HG03469 (cell line): ENCODE measurements at regions not wholly inside any gene's neighbourhood (a gene's known extent, or its start where the extent isn't known, plus 50 kb on each side); places are given as distances from the start of the nearest gene placed in this dataset.
"Not testable (repeated sequence)": the region's sequence is repeated elsewhere in the genome, so short reads cannot be mapped to it uniquely, and the experiment has no call there.

Experiments used
- ATAC-seq: cut with Tn5 transposase; IDR thresholded peaks from one replicate; pipeline ENCODE4 v1.9.1; 2021; ENCODE audit warnings: mild to moderate bottlenecking, moderate library complexity, moderate number of reproducible peaks; ENCODE audit not compliant: unreplicated experiment

- ATAC-seq: no peak
Observed at GRCh38 chr4:95779447-95779846, 60.4 kb upstream of the PDHA2 start.

- no peak for ATAC-seq
Observed at GRCh38 chr4:95778666-95779065, 61.2 kb upstream of the PDHA2 start.

- ATAC-seq: not testable (repeated sequence)
Observed at GRCh38 chr4:95770605-95771004, 69.3 kb upstream of the PDHA2 start.

GRCh38 chr4:95764961-95765360 is 74.9 kb upstream of the PDHA2 start:
- no peak for ATAC-seq

GRCh38 chr4:95761871-95762270 is 78.0 kb upstream of the PDHA2 start:
- ATAC-seq: no peak

- no peak for ATAC-seq
Observed at GRCh38 chr4:95761426-95761825, 78.5 kb upstream of the PDHA2 start.

DNA sequence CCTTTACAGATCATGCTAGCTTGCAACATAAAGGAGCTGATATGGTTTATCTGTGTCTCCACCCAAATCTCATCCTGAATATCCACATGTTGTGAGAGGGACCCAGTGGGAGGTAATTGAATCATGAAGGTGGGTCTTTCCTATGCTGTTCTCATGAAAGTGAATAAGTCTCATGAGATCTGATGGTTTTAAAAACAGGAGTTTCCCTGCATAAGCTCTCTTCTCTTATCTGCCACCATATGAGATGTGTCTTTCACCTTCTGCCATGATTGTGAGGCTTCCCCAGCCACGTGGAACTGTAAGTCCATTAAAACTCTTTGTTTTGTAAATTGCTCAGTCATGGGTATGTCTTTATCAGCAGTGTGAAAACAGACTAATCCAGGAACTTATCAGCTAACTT is 79.2 kb upstream of the PDHA2 start:
- ATAC-seq: not testable (repeated sequence)

DNA sequence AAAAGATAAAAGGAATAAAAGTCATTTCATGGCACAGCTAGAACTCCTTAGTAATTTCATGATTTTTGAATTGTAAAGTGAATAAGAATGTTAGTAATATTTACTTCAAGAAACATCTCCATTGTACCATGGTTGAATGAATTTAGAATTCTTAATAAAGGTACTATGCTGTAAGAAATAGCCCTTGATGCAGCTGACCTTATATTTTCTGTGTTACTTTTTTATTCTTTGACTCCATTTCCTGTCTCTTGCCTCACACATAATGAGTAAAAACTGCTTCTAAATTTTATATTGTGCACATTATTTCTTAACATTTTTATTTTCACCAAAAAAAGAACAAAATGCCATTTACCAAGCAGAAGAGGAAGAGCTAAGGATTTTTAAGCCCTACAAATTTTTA is 81.9 kb upstream of the PDHA2 start:
- no peak for ATAC-seq

- no peak for ATAC-seq
Observed at GRCh38 chr4:95754667-95755066, 85.2 kb upstream of the PDHA2 start.

- no peak for ATAC-seq
Observed at GRCh38 chr4:95749204-95749603, 90.7 kb upstream of the PDHA2 start.

- ATAC-seq: no peak
Observed at GRCh38 chr4:95742872-95743271, 97.0 kb upstream of the PDHA2 start.

GRCh38 chr4:95742179-95742578 is 97.7 kb upstream of the PDHA2 start:
- no peak for ATAC-seq

DNA sequence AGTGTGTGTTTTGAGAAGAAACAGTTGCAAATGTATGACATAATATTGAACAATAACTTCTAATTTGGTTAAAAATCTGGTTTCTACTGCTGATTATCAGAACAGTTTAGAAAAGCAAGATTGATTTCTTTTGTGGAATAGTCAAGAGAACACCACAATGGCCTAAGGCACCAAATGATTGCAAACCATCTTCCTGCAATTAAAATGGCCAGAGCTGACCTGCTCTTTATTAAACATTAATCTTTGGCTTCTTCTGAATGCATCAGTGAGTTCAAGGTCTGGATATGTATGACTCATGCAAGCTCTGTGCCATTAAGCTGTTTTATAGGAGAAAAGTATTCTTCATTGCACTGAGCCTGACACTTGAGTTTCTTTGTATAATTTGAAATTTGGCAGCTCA is 107.8 kb upstream of the PDHA2 start:
- no peak for ATAC-seq

- ATAC-seq: no peak
Observed at GRCh38 chr4:95729596-95729995, 110.3 kb upstream of the PDHA2 start.

DNA sequence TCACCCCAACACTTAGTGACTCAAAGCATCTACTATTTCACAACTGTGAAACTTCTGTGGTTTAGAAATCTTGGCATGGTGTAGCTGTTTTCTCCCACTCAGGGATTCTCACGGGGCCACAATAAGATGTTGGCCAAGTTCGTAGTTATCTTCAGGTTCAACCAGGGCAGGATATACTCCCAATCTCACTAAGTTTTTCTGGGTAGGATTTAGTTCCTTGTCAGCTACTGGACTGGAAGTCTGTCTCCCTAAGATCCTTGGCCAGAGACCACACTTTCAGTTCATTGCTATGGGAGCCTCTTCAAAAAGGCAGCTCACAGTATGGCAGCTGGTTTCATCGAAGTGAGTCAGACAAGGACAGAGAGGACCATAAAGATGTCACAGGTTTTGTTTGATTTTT is 111.7 kb upstream of the PDHA2 start:
- no peak for ATAC-seq

DNA sequence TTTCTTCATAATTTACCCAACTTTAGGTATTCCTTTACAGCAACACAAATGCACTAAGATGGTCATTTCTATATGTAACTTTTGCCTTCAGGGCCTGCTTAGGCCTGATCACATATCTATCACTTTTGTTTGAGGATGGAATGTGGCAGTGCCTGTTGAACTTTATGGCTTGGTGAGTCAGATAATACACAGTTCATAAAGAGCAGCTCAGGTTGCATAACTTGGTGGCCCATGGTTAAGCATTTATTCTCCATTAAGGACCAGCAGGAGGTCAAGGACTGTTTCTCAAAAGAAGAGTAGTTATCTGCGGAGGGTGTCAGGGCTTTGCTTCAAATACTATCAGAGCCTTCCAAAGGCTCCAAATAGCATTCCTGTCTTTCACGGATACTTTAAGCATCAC is 124.1 kb upstream of the PDHA2 start:
- no peak for ATAC-seq

DNA sequence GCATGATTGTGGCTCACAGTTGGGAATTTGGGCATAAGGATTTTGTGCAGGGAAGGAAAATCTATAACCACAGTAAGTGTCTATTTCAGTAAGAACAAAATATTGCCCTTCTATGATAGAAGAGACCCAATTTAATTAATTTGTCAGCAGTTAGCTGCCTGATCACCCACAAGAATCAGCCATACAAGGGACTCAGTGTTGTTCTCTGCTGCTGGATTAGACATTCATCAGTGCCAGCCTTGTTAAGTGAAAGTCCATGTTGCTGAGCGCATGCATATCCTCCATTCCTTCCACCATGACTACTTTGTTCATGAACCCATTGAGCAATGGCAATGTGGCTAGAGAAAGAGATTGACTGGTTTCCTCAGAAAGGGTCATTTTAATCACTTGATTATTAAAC is 125.3 kb upstream of the PDHA2 start:
- ATAC-seq: no peak

DNA sequence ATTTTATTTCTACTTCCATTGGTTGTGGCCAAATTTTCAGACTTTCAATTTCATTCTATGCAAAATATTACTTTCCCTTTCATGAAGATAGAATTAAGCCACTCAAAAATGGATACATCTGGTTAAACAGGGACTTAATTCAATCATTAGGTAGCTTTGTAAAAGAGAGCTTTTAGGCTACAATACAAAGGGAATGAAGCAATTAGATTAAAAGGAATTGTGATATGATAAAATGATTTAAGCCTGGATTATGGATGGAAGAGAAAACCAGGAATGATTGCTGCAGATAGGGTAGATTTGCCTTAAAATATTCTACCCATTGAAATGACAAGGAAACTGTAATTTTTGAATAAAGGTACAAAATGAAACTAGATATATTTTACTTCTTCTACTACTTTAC is 134.6 kb upstream of the PDHA2 start:
- no peak for ATAC-seq

DNA sequence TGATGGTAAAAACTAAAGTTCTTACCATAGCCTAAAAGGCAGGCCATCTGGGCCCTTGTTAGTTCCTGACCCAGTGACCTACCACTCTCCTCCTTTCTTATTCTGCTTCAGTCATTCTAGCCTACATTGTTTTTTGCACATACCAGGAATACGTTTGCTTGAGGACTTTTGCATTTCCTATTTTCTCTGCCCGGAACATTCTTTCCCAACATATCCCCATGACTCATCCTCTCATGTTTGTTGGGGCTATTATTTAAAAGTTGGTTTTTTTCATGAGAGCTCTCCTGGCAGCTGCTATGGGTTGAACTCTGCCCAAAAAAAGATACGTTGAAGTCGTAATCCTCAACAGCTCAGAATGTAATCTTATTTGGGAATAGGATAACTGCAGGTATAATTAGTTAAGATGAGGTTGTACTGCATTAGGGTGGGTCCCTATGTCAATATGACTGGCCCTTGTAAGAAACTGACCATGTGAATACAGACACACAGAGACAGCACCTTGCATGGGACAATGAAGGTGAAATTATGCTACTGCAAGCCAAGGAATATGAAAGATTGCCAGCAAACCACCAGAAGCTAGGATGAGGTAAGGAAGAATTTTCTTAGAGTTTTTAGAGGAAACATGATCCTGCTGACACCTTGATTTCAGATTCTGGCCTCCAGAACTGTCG is 138.3 kb upstream of the PDHA2 start:
- no peak for ATAC-seq

- no peak for ATAC-seq
Observed at GRCh38 chr4:95694411-95694810, 145.5 kb upstream of the PDHA2 start.

DNA sequence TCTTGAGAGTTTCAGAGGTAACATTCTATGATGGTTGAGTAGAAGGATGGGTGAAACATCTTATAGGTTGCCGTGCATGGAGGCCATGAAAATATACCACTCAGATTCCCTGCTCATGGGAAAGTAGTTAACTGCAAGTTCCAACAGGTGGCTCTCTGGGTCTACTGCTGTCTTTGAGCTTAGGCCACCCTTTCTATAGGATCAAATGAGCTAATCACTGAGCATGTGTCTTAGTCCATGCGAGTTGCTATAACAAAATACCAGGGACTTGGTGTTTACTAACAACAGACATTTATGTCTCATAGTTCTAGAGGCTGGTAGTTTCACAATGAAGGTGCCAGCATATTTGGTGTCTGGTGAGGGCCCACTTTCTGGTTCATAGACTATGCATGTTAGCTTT is 144.8 kb upstream of the UNC5C start:
- ATAC-seq: no peak

- ATAC-seq: no peak
Observed at GRCh38 chr4:95676190-95676589, 127.4 kb upstream of the UNC5C start.

GRCh38 chr4:95675623-95676022 is 126.8 kb upstream of the UNC5C start:
- ATAC-seq: no peak
